GM21529 (cell line): ENCODE measurements at regions not wholly inside any gene's neighbourhood (a gene's known extent, or its start where the extent isn't known, plus 50 kb on each side); places are given as distances from the start of the nearest gene placed in this dataset.
"Not testable (repeated sequence)": the region's sequence is repeated elsewhere in the genome, so short reads cannot be mapped to it uniquely, and the experiment has no call there.

Experiments
- ATAC-seq: cut with Tn5 transposase; IDR thresholded peaks from one replicate; pipeline ENCODE4 v1.9.1; 2021; ENCODE audit not compliant: unreplicated experiment

- ATAC-seq, result no peak
Measured at GRCh38 chr11:80987171-80987570, 1546.3 kb upstream of the TENM4 start.

- ATAC-seq, result no peak
Measured at GRCh38 chr11:80986421-80987074, 1545.7 kb upstream of the TENM4 start.

GRCh38 chr11:80980227-80980626, 1539.4 kb upstream of the TENM4 start:
- ATAC-seq, result no peak

- no peak for ATAC-seq
Measured at GRCh38 chr11:80973786-80974185, 1533.0 kb upstream of the TENM4 start.

- ATAC-seq, result no peak
Measured at GRCh38 chr11:80970037-80970436, 1529.2 kb upstream of the TENM4 start.

- no peak for ATAC-seq
Measured at GRCh38 chr11:80967649-80968048, 1526.8 kb upstream of the TENM4 start.

- no peak for ATAC-seq
Measured at GRCh38 chr11:80960381-80961029, 1519.7 kb upstream of the TENM4 start.

- no peak for ATAC-seq
Measured at GRCh38 chr11:80959751-80960150, 1518.9 kb upstream of the TENM4 start.

- no peak for ATAC-seq
Measured at GRCh38 chr11:80958987-80959386, 1518.2 kb upstream of the TENM4 start.

- no peak for ATAC-seq
Measured at GRCh38 chr11:80958361-80958760, 1517.5 kb upstream of the TENM4 start.

GRCh38 chr11:80955588-80955987, 1514.8 kb upstream of the TENM4 start:
- peak; percentile 45 for ATAC-seq

GRCh38 chr11:80948781-80949180, 1508.0 kb upstream of the TENM4 start:
- ATAC-seq, result no peak

- ATAC-seq, result no peak
Measured at GRCh38 chr11:80944758-80945157, 1503.9 kb upstream of the TENM4 start.

GRCh38 chr11:80943226-80943625, 1502.4 kb upstream of the TENM4 start:
- ATAC-seq, result no peak

GRCh38 chr11:80937842-80938241, 1497.0 kb upstream of the TENM4 start:
- no peak for ATAC-seq

GRCh38 chr11:80930038-80930437, 1489.2 kb upstream of the TENM4 start:
- ATAC-seq, result no peak

GRCh38 chr11:80929031-80929805, 1488.4 kb upstream of the TENM4 start:
- ATAC-seq, result no peak

GRCh38 chr11:80925321-80925720, 1484.5 kb upstream of the TENM4 start:
- ATAC-seq, result no peak

- ATAC-seq, result not testable (repeated sequence)
Measured at GRCh38 chr11:80921310-80921709, 1480.5 kb upstream of the TENM4 start.

- ATAC-seq, result no peak
Measured at GRCh38 chr11:80916173-80916798, 1475.5 kb upstream of the TENM4 start.

GRCh38 chr11:80914311-80914710, 1473.5 kb upstream of the TENM4 start:
- ATAC-seq, result no peak

- ATAC-seq, result no peak
Measured at GRCh38 chr11:80911666-80912065, 1470.8 kb upstream of the TENM4 start.
